ENCODE measurements at regions not wholly inside any gene's neighbourhood (a gene's known extent, or its start where the extent isn't known, plus 50 kb on each side); places are given as distances from the start of the nearest gene placed in this dataset.

- peak; percentile 53 for DNase-seq (ENCODE audit: low spot score)
Measured at GRCh38 chr3:194769020-194769643, 83.4 kb downstream of the FAM43A start.

GRCh38 chr3:194772241-194773000, 86.7 kb downstream of the FAM43A start:
- DNase-seq (ENCODE audit: low spot score) = no peak

- no peak for DNase-seq (ENCODE audit: low spot score)
Measured at GRCh38 chr3:194773216-194773615, 87.5 kb downstream of the FAM43A start.

GRCh38 chr3:194773771-194774455, 88.2 kb downstream of the FAM43A start:
- no peak for DNase-seq (ENCODE audit: low spot score)

- DNase-seq (ENCODE audit: low spot score) = no peak
Measured at GRCh38 chr3:194775266-194775665, 89.6 kb downstream of the FAM43A start.

- no peak for DNase-seq (ENCODE audit: low spot score)
Measured at GRCh38 chr3:194775731-194776130, 90.0 kb downstream of the FAM43A start.

GRCh38 chr3:194777729-194778128, 92.0 kb downstream of the FAM43A start:
- no peak for DNase-seq (ENCODE audit: low spot score)

GRCh38 chr3:194779729-194780224, 94.1 kb downstream of the FAM43A start:
- no peak for DNase-seq (ENCODE audit: low spot score)

- DNase-seq (ENCODE audit: low spot score) = no peak
Measured at GRCh38 chr3:194780706-194781105, 95.0 kb downstream of the FAM43A start.

GRCh38 chr3:194781617-194782016, 95.9 kb downstream of the FAM43A start:
- no peak for DNase-seq (ENCODE audit: low spot score)

- no peak for DNase-seq (ENCODE audit: low spot score)
Measured at GRCh38 chr3:194782698-194783404, 97.2 kb downstream of the FAM43A start.

- DNase-seq (ENCODE audit: low spot score) = no peak
Measured at GRCh38 chr3:194784361-194784760, 98.7 kb downstream of the FAM43A start.

GRCh38 chr3:194785315-194785714, 99.6 kb downstream of the FAM43A start:
- DNase-seq (ENCODE audit: low spot score) = no peak

GRCh38 chr3:194787072-194787471, 101.4 kb downstream of the FAM43A start:
- no peak for DNase-seq (ENCODE audit: low spot score)

GRCh38 chr3:194787650-194788049, 102.0 kb downstream of the FAM43A start:
- DNase-seq (ENCODE audit: low spot score) = no peak

- DNase-seq (ENCODE audit: low spot score) = no peak
Measured at GRCh38 chr3:194792368-194792767, 106.7 kb downstream of the FAM43A start.

- no peak for DNase-seq (ENCODE audit: low spot score)
Measured at GRCh38 chr3:194797555-194798250, 112.0 kb downstream of the FAM43A start.

GRCh38 chr3:194798486-194798885, 112.8 kb downstream of the FAM43A start:
- DNase-seq (ENCODE audit: low spot score) = no peak

GRCh38 chr3:194800002-194800401, 114.3 kb downstream of the FAM43A start:
- no peak for DNase-seq (ENCODE audit: low spot score)

- no peak for DNase-seq (ENCODE audit: low spot score)
Measured at GRCh38 chr3:194801461-194802432, 116.1 kb downstream of the FAM43A start.
